Neural cell (in vitro differentiated cells): ENCODE measurements at regions not wholly inside any gene's neighbourhood (a gene's known extent, or its start where the extent isn't known, plus 50 kb on each side); places are given as distances from the start of the nearest gene placed in this dataset.

Experiments used
- H2AFZ ChIP-seq: fragments of 200-600, 300-800 bp; sonication (generic), shearing (Covaris generic); 2 replicates; pipeline ENCODE4 v1.6.0; 2014; ENCODE audit warnings: low read depth, mild to moderate bottlenecking, antibody characterized with exemption, low read length, moderate library complexity
- H3F3A ChIP-seq: fragments of 200-600 bp; shearing (Covaris generic); 2 replicates; pipeline ENCODE4 v1.6.1; 2016; ENCODE audit warnings: mild to moderate bottlenecking, moderate library complexity, mixed read lengths, antibody characterized with exemption, low read length; ENCODE audit not compliant: insufficient read depth, poor library complexity, severe bottlenecking
- H3K27ac ChIP-seq: fragments of 200-600, 300-800 bp; sonication (generic), shearing (Covaris generic); 2 replicates; pipeline ENCODE4 v1.5.1; 2014; ENCODE audit warnings: mild to moderate bottlenecking, low read length, moderate library complexity
- H3K27me3 ChIP-seq: fragments of 300-800, 200-600 bp; sonication (generic), shearing (Covaris generic); 2 replicates; pipeline ENCODE4 v1.6.0; 2014; ENCODE audit warnings: mild to moderate bottlenecking, low read depth, low read length, moderate library complexity; ENCODE audit not compliant: insufficient read depth
- H3K36me3 ChIP-seq: fragments of 300-800, 200-600 bp; sonication (generic), shearing (Covaris generic); 2 replicates; pipeline ENCODE4 v1.5.1; 2014; ENCODE audit warnings: mild to moderate bottlenecking, antibody characterized with exemption, low read length, moderate library complexity; ENCODE audit not compliant: insufficient read depth
- H3K4me2 ChIP-seq: fragments of 300-800, 200-600 bp; sonication (generic), shearing (Covaris generic); 2 replicates; pipeline ENCODE4 v1.6.0; 2014; ENCODE audit warnings: mild to moderate bottlenecking, low read length
- H3K4me3 ChIP-seq: fragments of 300-800, 200-600 bp; sonication (generic), shearing (Covaris generic); 2 replicates; pipeline ENCODE4 v1.5.1; 2014; ENCODE audit warnings: mild to moderate bottlenecking, low read length, moderate library complexity
- H3K79me2 ChIP-seq: fragments of 200-600 bp; shearing (Covaris generic); replicated peaks from 2 replicates; pipeline ENCODE4 v1.6.0; 2014; ENCODE audit warnings: mild to moderate bottlenecking, low read length, moderate library complexity; ENCODE audit not compliant: insufficient read depth
- H3K9ac ChIP-seq: fragments of 300-800, 200-600 bp; sonication (generic), shearing (Covaris generic); 2 replicates; pipeline ENCODE4 v1.6.1; 2016; ENCODE audit warnings: mild to moderate bottlenecking, low read length, mixed read lengths
- H3K9me2 ChIP-seq: fragments of 200-600 bp; shearing (Covaris generic); 2 replicates; pipeline ENCODE4 v1.6.1; 2016; ENCODE audit warnings: mild to moderate bottlenecking, low read length, mixed read lengths; ENCODE audit not compliant: insufficient read depth
- H3K9me3 ChIP-seq: fragments of 200-600, 300-800 bp; sonication (generic), shearing (Covaris generic); 2 replicates; pipeline ENCODE4 v1.6.1; 2016; ENCODE audit warnings: mild to moderate bottlenecking, mixed run types, low read length, moderate library complexity, mixed read lengths
- H4K20me1 ChIP-seq: fragments of 200-600 bp; shearing (Covaris generic); 2 replicates; pipeline ENCODE4 v1.6.1; 2016; ENCODE audit warnings: mild to moderate bottlenecking, mixed run types; ENCODE audit not compliant: insufficient read depth
- CTCF ChIP-seq: fragments of 450-650 bp; IDR thresholded peaks from 2 replicates; pipeline ENCODE4 v1.5.1; 2014; ENCODE audit warnings: antibody characterized with exemption, mild to moderate bottlenecking, moderate library complexity; ENCODE audit not compliant: poor library complexity, severe bottlenecking
- EP300 ChIP-seq: fragments of 450-650 bp; conservative IDR thresholded peaks from 2 replicates; pipeline ENCODE4 v1.6.1; 2014; ENCODE audit warnings: antibody characterized with exemption, mild to moderate bottlenecking, moderate library complexity; ENCODE audit not compliant: poor library complexity, severe bottlenecking
- EZH2 ChIP-seq: fragments of 200-600, 300-800 bp; shearing (Covaris generic), sonication (generic); IDR thresholded peaks from 2 replicates; pipeline ENCODE4 v1.6.1; 2014; ENCODE audit warnings: antibody characterized with exemption, low read length, borderline replicate concordance, mild to moderate bottlenecking; ENCODE audit not compliant: insufficient read depth, poor library complexity, severe bottlenecking
- MXI1 ChIP-seq: fragments of 450-650 bp; conservative IDR thresholded peaks from 2 replicates; pipeline ENCODE4 v1.6.1; 2014; ENCODE audit warnings: antibody characterized with exemption, mild to moderate bottlenecking; ENCODE audit not compliant: poor library complexity, severe bottlenecking
- POLR2AphosphoS5 ChIP-seq: IDR thresholded peaks from 2 replicates; pipeline ENCODE4 v1.6.1; 2012
- RAD21 ChIP-seq: fragments of 450-650 bp; conservative IDR thresholded peaks from 2 replicates; pipeline ENCODE4 v1.6.1; 2014; ENCODE audit warnings: antibody characterized with exemption, mild to moderate bottlenecking, moderate library complexity
- REST ChIP-seq: IDR thresholded peaks from 2 replicates; pipeline ENCODE4 v1.6.1; 2012; ENCODE audit warnings: borderline replicate concordance
- SMC3 ChIP-seq: fragments of 450-650 bp; conservative IDR thresholded peaks from 2 replicates; pipeline ENCODE4 v1.6.1; 2014; ENCODE audit warnings: antibody characterized with exemption, mild to moderate bottlenecking, moderate library complexity; ENCODE audit not compliant: poor library complexity
- TAF1 ChIP-seq: IDR thresholded peaks from 2 replicates; pipeline ENCODE4 v1.6.1; 2012; ENCODE audit warnings: low read depth

GRCh38 chr22:49691256-49691655 lies 136.4 kb downstream of the BRD1 start:
- no peaks in the 10 kb centered on the region for H3K36me3 ChIP-seq
- TF ChIP-seq REST (no peak), EZH2 (no peak), MXI1 (no peak), POLR2AphosphoS5 (no peak), RAD21 (no peak), EP300 (no peak), CTCF (no peak), TAF1 (no peak), SMC3 (no peak)
- no peak overlapping the region for H2AFZ ChIP-seq
- H3K9me2 ChIP-seq, result no peaks in the 10 kb centered on the region
- H3K4me3 ChIP-seq, result no peak overlapping the region
- no peak overlapping the region for H3K9ac ChIP-seq
- H3K27ac ChIP-seq, result no peak overlapping the region
- no peaks in the 10 kb centered on the region for H3K9me3 ChIP-seq
- H4K20me1 ChIP-seq, result no peaks in the 10 kb centered on the region
- H3K79me2 ChIP-seq, result no peaks in the 10 kb centered on the region
- H3K27me3 ChIP-seq, result no peaks in the 10 kb centered on the region
- no peaks in the 10 kb centered on the region for H3F3A ChIP-seq
- no peak overlapping the region for H3K4me2 ChIP-seq

GRCh38 chr22:49690454-49690853 lies 137.2 kb downstream of the BRD1 start:
- Histone ChIP-seq H3K27me3 (no peaks in the 10 kb centered on the region), H3K27ac (no peak overlapping the region), H3K36me3 (no peaks in the 10 kb centered on the region), H3K9ac (no peak overlapping the region), H3F3A (no peaks in the 10 kb centered on the region), H3K9me2 (no peaks in the 10 kb centered on the region), H3K79me2 (no peaks in the 10 kb centered on the region), H2AFZ (no peak overlapping the region), H3K4me2 (no peak overlapping the region), H4K20me1 (no peaks in the 10 kb centered on the region), H3K4me3 (no peak overlapping the region), H3K9me3 (no peaks in the 10 kb centered on the region)
- TF ChIP-seq TAF1, result no peak
- TF ChIP-seq EP300, result no peak
- TF ChIP-seq RAD21, result no peak
- no peak for TF ChIP-seq REST
- no peak for TF ChIP-seq SMC3
- TF ChIP-seq POLR2AphosphoS5, result no peak
- no peak for TF ChIP-seq CTCF
- no peak for TF ChIP-seq MXI1
- TF ChIP-seq EZH2, result no peak
